Vagina (tissue), 2 donors: ENCODE measurements at regions not wholly inside any gene's neighbourhood (a gene's known extent, or its start where the extent isn't known, plus 50 kb on each side); places are given as distances from the start of the nearest gene placed in this dataset.
"Not testable (repeated sequence)": the region's sequence is repeated elsewhere in the genome, so short reads cannot be mapped to it uniquely, and the experiment has no call there.

Experiments used
- DNase-seq, 2 donors: peaks; one replicate each; pipeline ENCODE4 v3.0.0-alpha.2; 2017; ENCODE audit errors: extremely low spot score in 2 of 2
- H3K27ac ChIP-seq: fragments of 200-600 bp; sonication (generic); one replicate; pipeline ENCODE4 v1.5.1; 2019
- H3K27me3 ChIP-seq: fragments of 200-600 bp; sonication (generic); one replicate; pipeline ENCODE4 v1.5.1; 2019
- H3K36me3 ChIP-seq, 2 donors: fragments of 200-600 bp; sonication (generic); one replicate each; pipeline ENCODE4 v1.5.1; 2017 to 2019
- H3K4me1 ChIP-seq: fragments of 200-600 bp; sonication (generic); one replicate; pipeline ENCODE4 v1.5.1; 2019
- H3K4me3 ChIP-seq, 2 donors: fragments of 200-600 bp; sonication (generic); 1 replicate in 1 of 2; 2 replicates in 1 of 2; pipeline ENCODE4 v1.5.1; 2016 to 2019
- H3K9me3 ChIP-seq: fragments of 200-600 bp; sonication (generic); one replicate; pipeline ENCODE4 v1.5.1; 2019
- POLR2A ChIP-seq, 2 donors: fragments of 450-650 bp; IDR thresholded peaks; one replicate each; pipeline ENCODE4 v1.6.1; 2017; ENCODE audit warnings: antibody characterized with exemption in 2 of 2, mild to moderate bottlenecking in 2 of 2, moderate library complexity in 2 of 2
- POLR2AphosphoS5 ChIP-seq, 2 donors: sonication (generic); formaldehyde crosslinking; IDR thresholded peaks; one replicate each; pipeline ENCODE4 v1.9.0; 2017; ENCODE audit warnings: antibody characterized with exemption in 2 of 2, mild to moderate bottlenecking in 2 of 2, low read depth in 1 of 2; ENCODE audit not compliant: insufficient read depth in 1 of 2
- intact Hi-C: fragments of 100-400 bp; cut with DNase I; formaldehyde crosslinking; loops from one replicate; pipeline ENCODE4 v1.15.1; 2023
- TF ChIP-seq, protein P1 (sequence below), 3 experiments: fragments of 450-650 bp in 2 of 3; fragments of 200-600 bp in 1 of 3; sonication (generic) in 1 of 3; IDR thresholded peaks; one replicate each; pipeline ENCODE4 v1.5.1; 2017 to 2019; ENCODE audit warnings: antibody characterized with exemption in 3 of 3, mild to moderate bottlenecking in 2 of 3, moderate library complexity in 2 of 3

DNA sequence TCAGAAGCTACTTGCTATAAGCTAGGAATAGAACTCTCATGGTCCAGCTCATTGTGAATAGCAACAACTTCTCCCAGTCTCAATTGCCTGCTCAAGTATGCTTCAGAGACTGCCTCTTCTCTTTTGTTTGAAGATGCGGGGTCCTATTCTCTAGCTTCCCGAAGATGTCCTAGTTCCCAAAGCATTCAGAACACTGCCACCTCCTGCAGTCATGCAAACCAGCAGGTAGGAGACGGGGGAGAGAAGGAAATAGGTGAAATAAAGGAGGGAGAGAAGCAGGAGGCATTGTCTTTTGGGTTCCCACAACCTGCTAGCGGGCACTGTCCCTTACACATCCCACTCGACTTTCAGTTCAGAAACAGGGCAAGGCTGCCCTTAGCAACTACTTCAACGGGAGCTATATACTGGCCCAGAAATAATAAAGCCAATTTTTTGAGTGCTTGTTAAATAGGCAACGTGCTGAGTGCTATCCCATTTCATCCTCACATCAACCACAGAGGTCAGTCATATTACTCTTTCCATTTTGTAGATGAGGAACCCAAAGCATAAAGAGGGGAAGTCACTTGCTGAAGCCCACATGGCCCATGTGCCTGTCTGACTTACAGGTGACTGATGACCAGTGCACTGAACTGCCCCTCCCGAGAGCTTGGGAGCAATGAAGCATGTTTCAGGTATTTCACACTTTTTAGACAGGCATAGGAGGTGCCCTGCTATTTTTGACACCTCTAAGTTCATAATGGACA lies 61.9 kb upstream of the ATXN1 start:
- Histone ChIP-seq H3K9me3 (no peaks in the 10 kb centered on the region), H3K4me3 (no peak overlapping the region), H3K27me3 (no peaks in the 10 kb centered on the region), H3K36me3 (no peaks in the 10 kb centered on the region), H3K27ac (no peak overlapping the region), H3K4me1 (no peaks in the 10 kb centered on the region)
- TF ChIP-seq, protein P1, sequence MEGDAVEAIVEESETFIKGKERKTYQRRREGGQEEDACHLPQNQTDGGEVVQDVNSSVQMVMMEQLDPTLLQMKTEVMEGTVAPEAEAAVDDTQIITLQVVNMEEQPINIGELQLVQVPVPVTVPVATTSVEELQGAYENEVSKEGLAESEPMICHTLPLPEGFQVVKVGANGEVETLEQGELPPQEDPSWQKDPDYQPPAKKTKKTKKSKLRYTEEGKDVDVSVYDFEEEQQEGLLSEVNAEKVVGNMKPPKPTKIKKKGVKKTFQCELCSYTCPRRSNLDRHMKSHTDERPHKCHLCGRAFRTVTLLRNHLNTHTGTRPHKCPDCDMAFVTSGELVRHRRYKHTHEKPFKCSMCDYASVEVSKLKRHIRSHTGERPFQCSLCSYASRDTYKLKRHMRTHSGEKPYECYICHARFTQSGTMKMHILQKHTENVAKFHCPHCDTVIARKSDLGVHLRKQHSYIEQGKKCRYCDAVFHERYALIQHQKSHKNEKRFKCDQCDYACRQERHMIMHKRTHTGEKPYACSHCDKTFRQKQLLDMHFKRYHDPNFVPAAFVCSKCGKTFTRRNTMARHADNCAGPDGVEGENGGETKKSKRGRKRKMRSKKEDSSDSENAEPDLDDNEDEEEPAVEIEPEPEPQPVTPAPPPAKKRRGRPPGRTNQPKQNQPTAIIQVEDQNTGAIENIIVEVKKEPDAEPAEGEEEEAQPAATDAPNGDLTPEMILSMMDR (IDR thresholded peaks at IDR 0.05), result no peak
- TF ChIP-seq POLR2AphosphoS5 (IDR thresholded peaks at IDR 0.05; ENCODE audit: insufficient read depth in 1 of 2, low read depth in 1 of 2) (no peak), POLR2A (IDR thresholded peaks at IDR 0.05) (no peak)
- no peak for DNase-seq
- intact Hi-C loops, result no loop called here

DNA sequence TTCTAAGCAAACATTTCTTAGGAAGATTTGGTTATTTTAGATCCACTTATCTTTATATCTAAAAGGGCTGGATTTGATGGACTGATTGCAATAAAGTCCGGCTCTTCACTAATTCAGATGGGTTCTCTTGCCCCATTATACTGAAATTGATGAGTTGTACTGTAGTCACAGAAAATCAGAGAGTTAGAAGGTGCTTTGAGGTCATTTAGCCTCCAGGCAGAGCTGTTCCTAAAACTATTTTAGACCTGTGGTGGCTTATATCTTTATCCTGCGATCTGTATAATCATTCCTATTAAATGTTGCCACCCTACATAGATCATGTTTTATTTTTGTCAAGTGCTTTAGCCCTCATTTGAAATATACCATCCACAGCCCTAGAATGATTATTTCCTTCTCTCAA lies 61.3 kb upstream of the ATXN1 start:
- Histone ChIP-seq H3K4me1 (no peaks in the 10 kb centered on the region), H3K9me3 (no peaks in the 10 kb centered on the region), H3K4me3 (no peak overlapping the region), H3K27ac (no peak overlapping the region), H3K36me3 (no peaks in the 10 kb centered on the region), H3K27me3 (no peaks in the 10 kb centered on the region)
- intact Hi-C loops, result no loop called here
- TF ChIP-seq POLR2A (IDR thresholded peaks at IDR 0.05) (no peak), POLR2AphosphoS5 (IDR thresholded peaks at IDR 0.05; ENCODE audit: insufficient read depth in 1 of 2, low read depth in 1 of 2) (no peak)
- TF ChIP-seq, protein P1 (IDR thresholded peaks at IDR 0.05), result no peak
- no peak for DNase-seq

DNA sequence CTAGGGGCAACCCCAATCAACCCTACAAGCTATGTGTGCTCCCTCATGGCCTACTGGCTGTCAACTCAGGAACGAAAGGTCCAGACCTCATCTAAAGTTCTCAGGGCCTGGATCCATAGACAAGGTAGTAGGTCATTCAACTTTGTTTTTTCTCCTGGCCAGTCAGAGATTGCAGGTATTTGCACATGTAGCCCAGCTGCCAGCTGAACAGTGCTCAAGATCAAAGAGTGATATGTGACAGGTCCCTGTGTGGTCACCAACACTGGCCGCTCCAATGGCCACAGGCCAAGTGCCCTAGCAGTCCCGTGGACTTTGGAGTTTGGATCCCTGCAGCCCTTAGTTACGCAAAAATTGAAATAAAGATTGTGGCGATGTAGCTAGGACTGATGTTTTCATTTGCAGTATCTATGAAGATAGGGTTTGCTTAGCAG lies 60.6 kb upstream of the ATXN1 start:
- no peaks in the 10 kb centered on the region for H3K9me3 ChIP-seq
- H3K4me1 ChIP-seq, result no peaks in the 10 kb centered on the region
- no peaks in the 10 kb centered on the region for H3K36me3 ChIP-seq
- no peak for DNase-seq
- H3K27me3 ChIP-seq, result no peaks in the 10 kb centered on the region
- intact Hi-C loops, result no loop called here
- H3K4me3 ChIP-seq, result no peak overlapping the region
- no peak overlapping the region for H3K27ac ChIP-seq
- TF ChIP-seq POLR2AphosphoS5 (IDR thresholded peaks at IDR 0.05; ENCODE audit: insufficient read depth in 1 of 2, low read depth in 1 of 2) (no peak), POLR2A (IDR thresholded peaks at IDR 0.05) (no peak)
- TF ChIP-seq, protein P1 (IDR thresholded peaks at IDR 0.05), result no peak

DNA sequence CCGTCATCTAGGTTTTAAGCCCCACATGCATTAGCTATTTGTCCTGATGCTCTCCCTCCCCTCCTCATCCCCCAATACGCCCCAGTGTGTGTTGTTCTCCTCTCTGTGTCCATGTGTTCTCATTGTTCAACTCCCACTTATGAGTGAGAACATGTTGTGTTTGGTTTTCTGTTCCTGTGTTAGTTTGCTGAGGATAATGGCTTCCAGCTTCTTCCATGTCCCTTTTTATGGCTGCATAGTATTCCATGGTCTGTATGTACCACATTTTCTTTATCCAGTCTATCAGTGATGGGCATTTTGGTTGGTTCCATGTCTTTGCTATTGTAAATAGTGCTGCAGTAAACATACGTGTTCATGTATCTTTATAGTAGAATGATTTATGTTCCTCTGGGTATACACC lies 59.0 kb upstream of the ATXN1 start:
- H3K4me3 ChIP-seq, H3K27me3 ChIP-seq, H3K36me3 ChIP-seq, intact Hi-C loops, H3K9me3 ChIP-seq, H3K4me1 ChIP-seq, H3K27ac ChIP-seq, DNase-seq: not testable (repeated sequence)

DNA sequence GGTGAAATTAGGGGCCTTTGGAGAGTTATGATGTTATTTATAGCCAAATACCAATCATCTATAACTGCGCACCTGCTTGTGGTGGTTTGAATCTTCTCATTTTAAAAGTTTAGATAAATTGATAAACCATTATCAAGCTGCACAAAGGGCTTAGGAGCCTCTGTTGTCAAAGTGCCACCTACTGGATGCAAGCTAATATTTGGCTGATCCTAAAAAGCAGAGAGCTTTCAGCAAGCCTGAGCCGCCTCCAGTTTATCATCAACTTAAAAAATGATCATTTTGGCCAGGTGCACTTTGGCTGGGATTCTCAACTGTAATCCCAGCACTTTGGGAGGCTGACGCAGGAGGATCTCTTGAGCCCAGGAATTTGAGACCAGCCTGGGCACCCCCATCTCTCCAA lies 58.5 kb upstream of the ATXN1 start:
- H3K4me3 ChIP-seq, result no peak overlapping the region
- H3K27me3 ChIP-seq, result no peaks in the 10 kb centered on the region
- no peaks in the 10 kb centered on the region for H3K9me3 ChIP-seq
- TF ChIP-seq, protein P1 (IDR thresholded peaks at IDR 0.05), result no peak
- TF ChIP-seq POLR2AphosphoS5 (IDR thresholded peaks at IDR 0.05; ENCODE audit: insufficient read depth in 1 of 2, low read depth in 1 of 2) (no peak), POLR2A (IDR thresholded peaks at IDR 0.05) (no peak)
- no peaks in the 10 kb centered on the region for H3K36me3 ChIP-seq
- DNase-seq, result no peak
- H3K4me1 ChIP-seq, result no peaks in the 10 kb centered on the region
- H3K27ac ChIP-seq, result no peak overlapping the region
- intact Hi-C loops, result no loop called here
